ENCODE measurements at regions not wholly inside any gene's neighbourhood (a gene's known extent, or its start where the extent isn't known, plus 50 kb on each side); places are given as distances from the start of the nearest gene placed in this dataset.

DNA sequence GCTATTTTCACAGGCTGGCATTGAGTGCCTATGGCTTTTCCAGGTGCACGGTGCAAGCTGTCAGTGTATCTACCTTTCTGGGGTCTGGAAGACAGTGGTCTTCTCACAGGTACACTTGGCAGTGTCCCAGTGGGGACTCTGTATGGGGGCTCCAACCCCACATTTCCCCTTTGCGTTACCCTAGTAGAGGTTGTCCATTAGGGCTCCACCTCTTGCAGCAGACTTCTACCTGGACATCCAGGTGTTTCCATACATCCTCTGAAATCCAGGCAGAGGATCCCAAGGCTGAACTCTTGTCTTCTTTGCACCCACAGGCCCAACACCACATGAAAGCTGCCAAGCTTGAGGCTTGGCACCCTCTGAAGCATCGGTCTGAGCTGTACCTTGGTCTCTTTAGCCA, 735.7 kb upstream of the INTU start:
- FAIRE-seq = no peak
- no TSS peak for BruUV-seq (replicated peaks)
- Histone ChIP-seq H3K9me3 (replicated peaks; ENCODE audit: control insufficient read depth, insufficient read depth, low read length) (no peaks in the 10 kb centered on the region), H3K27ac (ENCODE audit: control insufficient read depth, insufficient read depth) (no peak overlapping the region), H3K27me3 (replicated peaks in 1 of 2; ENCODE audit: control insufficient read depth in 2 of 2, insufficient read depth in 2 of 2, low read length in 1 of 2) (no peaks in the 10 kb centered on the region), H3K9ac (ENCODE audit: control insufficient read depth, insufficient read depth, low read length) (no peak overlapping the region), H2AFZ (ENCODE audit: control insufficient read depth, low read depth, low read length) (no peak overlapping the region), H3K4me3 (no peak overlapping the region), H3K79me2 (ENCODE audit: control insufficient read depth, insufficient read depth, low read length) (no peaks in the 10 kb centered on the region), H4K20me1 (ENCODE audit: control insufficient read depth, insufficient read depth) (no peaks in the 10 kb centered on the region), H3K36me3 (ENCODE audit: control insufficient read depth in 2 of 2, insufficient read depth in 2 of 2, low read length in 1 of 2) (no peaks in the 10 kb centered on the region), H3K4me2 (ENCODE audit: control insufficient read depth, insufficient read depth) (no peak overlapping the region), H3K4me1 (ENCODE audit: control insufficient read depth, insufficient read depth, low read length) (no peaks in the 10 kb centered on the region)
- TF ChIP-seq JUND (IDR thresholded peaks at IDR 0.05; ENCODE audit: low read depth, low read length) (no peak), CBFB (IDR thresholded peaks at IDR 0.05; ENCODE audit: low read depth) (no peak), CREB1 (IDR thresholded peaks at IDR 0.05; ENCODE audit: low read depth) (no peak), KLF5 (IDR thresholded peaks at IDR 0.05; ENCODE audit: partially characterized antibody) (no peak), PRDM15 (CRISPR knock-in tag; IDR thresholded peaks at IDR 0.05) (no peak), SMARCA5 (IDR thresholded peaks at IDR 0.05) (no peak), MEF2B (IDR thresholded peaks at IDR 0.05; ENCODE audit: partially characterized antibody, poor library complexity, severe bottlenecking) (no peak), RUNX3 (IDR thresholded peaks at IDR 0.05; ENCODE audit: low read length) (no peak)
- TF ChIP-seq, protein P1, sequence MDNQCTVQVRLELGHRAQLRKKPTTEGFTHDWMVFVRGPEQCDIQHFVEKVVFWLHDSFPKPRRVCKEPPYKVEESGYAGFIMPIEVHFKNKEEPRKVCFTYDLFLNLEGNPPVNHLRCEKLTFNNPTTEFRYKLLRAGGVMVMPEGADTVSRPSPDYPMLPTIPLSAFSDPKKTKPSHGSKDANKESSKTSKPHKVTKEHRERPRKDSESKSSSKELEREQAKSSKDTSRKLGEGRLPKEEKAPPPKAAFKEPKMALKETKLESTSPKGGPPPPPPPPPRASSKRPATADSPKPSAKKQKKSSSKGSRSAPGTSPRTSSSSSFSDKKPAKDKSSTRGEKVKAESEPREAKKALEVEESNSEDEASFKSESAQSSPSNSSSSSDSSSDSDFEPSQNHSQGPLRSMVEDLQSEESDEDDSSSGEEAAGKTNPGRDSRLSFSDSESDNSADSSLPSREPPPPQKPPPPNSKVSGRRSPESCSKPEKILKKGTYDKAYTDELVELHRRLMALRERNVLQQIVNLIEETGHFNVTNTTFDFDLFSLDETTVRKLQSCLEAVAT (IDR thresholded peaks at IDR 0.05) = no peak
- ChIA-PET SMC1A (ENCODE audit: uncharacterized antibody, unreplicated experiment) (no interaction called here), POLR2A (no interaction called here), RAD21 (ENCODE audit: unreplicated experiment) (no interaction called here), CTCF (no interaction called here)
- no peak for ATAC-seq
- intact Hi-C loops (cut with micrococcal nuclease; ENCODE audit: unreplicated experiment) = no loop called here
- in situ Hi-C loops (cut with MboI) = no loop called here
- 6% methylated on average over 3 of the region's 3 CpGs for WGBS (ENCODE audit: insufficient coverage, insufficient replicate concordance, low lambda C conversion rate, missing lambda C conversion rate)
- no peak for DNase-seq (ENCODE audit: low read depth, low spot score)
